Mesendoderm (in vitro differentiated cells): ENCODE measurements at regions not wholly inside any gene's neighbourhood (a gene's known extent, or its start where the extent isn't known, plus 50 kb on each side); places are given as distances from the start of the nearest gene placed in this dataset.
"Not testable (repeated sequence)": the region's sequence is repeated elsewhere in the genome, so short reads cannot be mapped to it uniquely, and the experiment has no call there.

Experiments used
- DNase-seq: peaks from one replicate; pipeline ENCODE4 v3.0.0; 2013
- H2AK5ac ChIP-seq: 2 replicates; pipeline ENCODE4 v1.6.1; 2013; ENCODE audit warnings: low read length, inconsistent platforms
- H2BK120ac ChIP-seq: 2 replicates; pipeline ENCODE4 v1.6.1; 2013; ENCODE audit warnings: low read depth, mild to moderate bottlenecking, low read length, moderate library complexity, mixed read lengths
- H2BK15ac ChIP-seq: replicated peaks from 2 replicates; pipeline ENCODE4 v1.6.1; 2013; ENCODE audit warnings: low read depth, mild to moderate bottlenecking, moderate library complexity
- H2BK5ac ChIP-seq: 2 replicates; pipeline ENCODE4 v1.6.1; 2013; ENCODE audit warnings: low read length, inconsistent platforms
- H3K18ac ChIP-seq: 2 replicates; pipeline ENCODE4 v1.6.1; 2013; ENCODE audit warnings: mild to moderate bottlenecking, low read length, mixed read lengths
- H3K23ac ChIP-seq: one replicate; pipeline ENCODE4 v1.6.1; 2013; ENCODE audit warnings: low read length
- H3K27ac ChIP-seq: 2 replicates; pipeline ENCODE4 v1.5.1; 2013; ENCODE audit warnings: low read depth, mild to moderate bottlenecking, inconsistent platforms, low read length, moderate library complexity
- H3K27me3 ChIP-seq: 2 replicates; pipeline ENCODE4 v1.6.1; 2013; ENCODE audit warnings: low read length, control low read depth, mild to moderate bottlenecking, inconsistent platforms; ENCODE audit not compliant: insufficient read depth, poor library complexity
- H3K36me3 ChIP-seq: 2 replicates; pipeline ENCODE4 v1.6.1; 2013; ENCODE audit warnings: low read length, inconsistent platforms; ENCODE audit not compliant: control insufficient read depth, insufficient read depth
- H3K4ac ChIP-seq: one replicate; pipeline ENCODE4 v1.6.1; 2013; ENCODE audit warnings: low read depth, mild to moderate bottlenecking, low read length, moderate library complexity
- H3K4me1 ChIP-seq: 2 replicates; pipeline ENCODE4 v1.6.1; 2013; ENCODE audit warnings: low read depth, low read length, inconsistent platforms; ENCODE audit not compliant: control insufficient read depth
- H3K4me2 ChIP-seq: 2 replicates; pipeline ENCODE4 v1.6.1; 2013; ENCODE audit warnings: low read length
- H3K4me3 ChIP-seq: 2 replicates; pipeline ENCODE4 v1.5.1; 2013; ENCODE audit warnings: mild to moderate bottlenecking, low read length
- H3K56ac ChIP-seq: one replicate; pipeline ENCODE4 v1.6.1; 2013; ENCODE audit warnings: low read length
- H3K79me1 ChIP-seq: 2 replicates; pipeline ENCODE4 v1.6.1; 2013; ENCODE audit warnings: low read length, inconsistent platforms
- H3K79me2 ChIP-seq: 2 replicates; pipeline ENCODE4 v1.6.1; 2013; ENCODE audit warnings: mild to moderate bottlenecking, low read length; ENCODE audit not compliant: control insufficient read depth, insufficient read depth
- H3K9ac ChIP-seq: 2 replicates; pipeline ENCODE4 v1.6.1; 2013; ENCODE audit warnings: low read length, inconsistent platforms
- H4K5ac ChIP-seq: one replicate; pipeline ENCODE4 v1.6.1; 2013; ENCODE audit warnings: low read length
- H4K8ac ChIP-seq: one replicate; pipeline ENCODE4 v1.6.1; 2013; ENCODE audit warnings: low read depth, mild to moderate bottlenecking, control low read depth, low read length, moderate library complexity
- WGBS: extraction: QIAGEN DNeasy Blood & Tissue Kit; methylation state at CpG from one replicate; pipeline ENCODE4 v1.1.7; 2013; ENCODE audit warnings: low lambda C conversion rate, missing lambda C conversion rate; ENCODE audit not compliant: insufficient coverage; ENCODE audit errors: extremely low coverage; 5-methylcytosine and 5-hydroxymethylcytosine counted together

DNA sequence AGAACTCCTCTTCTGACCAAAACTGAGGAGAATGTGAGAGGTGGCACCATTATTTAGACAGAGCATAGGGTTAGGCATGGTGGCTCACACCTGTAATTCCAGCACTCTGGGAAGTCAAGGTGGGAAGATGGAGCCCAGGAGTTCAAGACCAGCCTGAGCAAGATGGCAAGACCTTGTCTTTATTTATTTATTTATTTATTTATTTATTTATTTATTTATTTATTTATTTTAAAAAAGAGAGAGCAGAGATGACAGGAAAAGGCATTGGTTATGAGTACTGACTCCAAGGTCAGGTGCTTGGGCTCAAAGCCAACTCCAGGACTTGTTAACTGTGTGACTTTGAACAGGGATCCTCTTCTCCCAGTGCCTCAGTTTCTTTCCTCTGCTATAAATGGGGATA is 217.7 kb downstream of the MEX3B start:
- Histone ChIP-seq H3K56ac (no peak overlapping the region), H3K79me1 (no peaks in the 10 kb centered on the region), H3K18ac (no peak overlapping the region), H4K5ac (no peak overlapping the region), H2AK5ac (no peak overlapping the region), H3K36me3 (no peaks in the 10 kb centered on the region), H3K23ac (no peak overlapping the region), H3K4me3 (no peak overlapping the region), H3K4ac (no peak overlapping the region), H3K27me3 (peaks cover 2% of the 10 kb centered on the region), H3K4me2 (no peak overlapping the region), H2BK15ac (no peak overlapping the region), H2BK120ac (no peak overlapping the region), H4K8ac (no peak overlapping the region), H3K9ac (no peak overlapping the region), H3K4me1 (no peaks in the 10 kb centered on the region), H2BK5ac (no peak overlapping the region), H3K27ac (no peak overlapping the region), H3K79me2 (no peaks in the 10 kb centered on the region)
- DNase-seq: no peak

DNA sequence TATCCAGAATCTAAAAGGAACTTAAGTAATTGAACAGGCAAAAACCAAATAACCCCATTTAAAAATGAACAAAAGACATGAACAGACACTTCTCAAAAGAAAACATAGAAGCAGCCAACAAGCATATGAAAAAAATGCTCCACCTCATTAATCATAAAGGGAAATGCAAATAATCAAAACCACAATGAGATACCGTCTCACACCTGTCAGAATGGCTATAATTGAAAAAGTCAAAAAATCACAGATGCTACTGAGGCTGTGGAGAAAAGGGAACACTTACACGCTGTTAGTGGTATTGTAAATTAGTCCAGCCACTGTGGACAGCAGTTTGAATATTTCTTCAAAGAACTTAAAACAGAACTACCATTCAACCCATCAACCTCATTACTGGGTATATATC is 220.7 kb downstream of the MEX3B start:
- no peak overlapping the region for H3K4ac ChIP-seq
- no peak overlapping the region for H3K27ac ChIP-seq
- H3K4me3 ChIP-seq: no peak overlapping the region
- no peak overlapping the region for H4K5ac ChIP-seq
- H3K18ac ChIP-seq: no peak overlapping the region
- no peak overlapping the region for H2BK15ac ChIP-seq
- no peaks in the 10 kb centered on the region for H3K79me2 ChIP-seq
- H3K4me1 ChIP-seq: no peaks in the 10 kb centered on the region
- H2BK5ac ChIP-seq: no peak overlapping the region
- H3K23ac ChIP-seq: no peak overlapping the region
- no peaks in the 10 kb centered on the region for H3K79me1 ChIP-seq
- H4K8ac ChIP-seq: no peak overlapping the region
- H3K27me3 ChIP-seq: peaks cover 2% of the 10 kb centered on the region
- no peak overlapping the region for H2AK5ac ChIP-seq
- H3K56ac ChIP-seq: no peak overlapping the region
- no peak overlapping the region for H3K9ac ChIP-seq
- WGBS: no CpG with 5 or more reads among the region's 2 CpGs
- no peak overlapping the region for H3K4me2 ChIP-seq
- no peak overlapping the region for H2BK120ac ChIP-seq
- DNase-seq: no peak
- H3K36me3 ChIP-seq: no peaks in the 10 kb centered on the region

GRCh38 chr15:81822587-81822986 is 223.2 kb downstream of the MEX3B start:
- H3K4me2 ChIP-seq, H4K8ac ChIP-seq, H2AK5ac ChIP-seq, H3K27ac ChIP-seq, H3K36me3 ChIP-seq, H3K79me2 ChIP-seq, H3K4me1 ChIP-seq, H3K18ac ChIP-seq, H3K9ac ChIP-seq, H2BK120ac ChIP-seq, H3K23ac ChIP-seq, H3K79me1 ChIP-seq, H2BK5ac ChIP-seq, H3K56ac ChIP-seq, DNase-seq, H3K4ac ChIP-seq, H3K4me3 ChIP-seq, H3K27me3 ChIP-seq, H2BK15ac ChIP-seq, H4K5ac ChIP-seq: not testable (repeated sequence)
- no CpG with 5 or more reads among the region's 1 CpG for WGBS

DNA sequence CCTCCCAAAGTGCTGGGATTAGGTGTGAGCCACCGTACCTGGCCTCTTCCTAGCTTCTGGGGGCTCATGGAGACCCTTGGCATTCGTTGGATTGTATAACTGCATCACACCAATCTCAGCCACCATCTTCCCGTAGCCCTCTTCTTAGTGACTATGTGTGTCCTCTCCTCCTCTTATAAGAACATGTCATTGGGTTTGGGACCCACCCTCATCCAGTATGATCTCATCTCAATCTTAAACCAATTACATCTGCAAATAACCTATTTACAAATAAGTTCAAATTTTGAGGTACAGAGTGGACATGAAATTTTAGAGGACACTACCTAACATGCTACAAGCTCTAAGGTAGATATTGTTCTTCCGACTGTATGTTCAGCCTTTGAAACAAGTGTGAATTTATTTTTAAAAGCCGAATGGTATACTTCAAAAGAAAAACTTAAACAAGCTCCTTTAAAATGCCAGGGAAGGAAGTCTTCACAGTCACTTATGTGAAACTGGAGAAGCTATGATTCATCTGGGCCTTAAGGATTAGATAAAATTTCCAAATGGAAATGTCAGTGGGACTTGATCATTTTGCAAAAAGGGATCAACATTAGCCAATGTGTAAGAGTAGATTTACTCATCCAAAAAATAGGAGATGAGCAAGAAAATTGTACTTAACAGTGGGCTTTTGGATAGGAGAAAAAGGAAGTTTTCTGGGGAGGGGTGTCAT is 225.7 kb downstream of the MEX3B start:
- WGBS: no CpG with 5 or more reads among the region's 5 CpGs

GRCh38 chr15:81814882-81815455 is 230.8 kb downstream of the MEX3B start:
- H3K27me3 ChIP-seq: no peaks in the 10 kb centered on the region
- H3K4me1 ChIP-seq: no peaks in the 10 kb centered on the region
- no peaks in the 10 kb centered on the region for H3K79me2 ChIP-seq
- DNase-seq: no peak
- no peak overlapping the region for H3K4ac ChIP-seq
- no peak overlapping the region for H2BK5ac ChIP-seq
- H2BK120ac ChIP-seq: no peak overlapping the region
- no peak overlapping the region for H3K23ac ChIP-seq
- H3K79me1 ChIP-seq: no peaks in the 10 kb centered on the region
- no peak overlapping the region for H2AK5ac ChIP-seq
- no peak overlapping the region for H3K27ac ChIP-seq
- H4K5ac ChIP-seq: no peak overlapping the region
- no peak overlapping the region for H3K4me2 ChIP-seq
- H3K36me3 ChIP-seq: no peaks in the 10 kb centered on the region
- no peak overlapping the region for H3K9ac ChIP-seq
- no CpG with 5 or more reads among the region's 7 CpGs for WGBS
- H3K4me3 ChIP-seq: no peak overlapping the region
- no peak overlapping the region for H4K8ac ChIP-seq
- H3K18ac ChIP-seq: no peak overlapping the region
- no peak overlapping the region for H2BK15ac ChIP-seq
- no peak overlapping the region for H3K56ac ChIP-seq

More for the DNA sequence above, 225.7 kb downstream of the MEX3B start:
- no peak overlapping the region for H4K8ac ChIP-seq
- no peak overlapping the region for H2AK5ac ChIP-seq
- H3K56ac ChIP-seq: no peak overlapping the region
- no peaks in the 10 kb centered on the region for H3K27me3 ChIP-seq
- no peak overlapping the region for H3K23ac ChIP-seq
- H3K4me1 ChIP-seq: no peaks in the 10 kb centered on the region
- no peak overlapping the region for H3K4me3 ChIP-seq
- H2BK120ac ChIP-seq: no peak overlapping the region
- no peak overlapping the region for H3K27ac ChIP-seq
- no peaks in the 10 kb centered on the region for H3K79me2 ChIP-seq
- no peak overlapping the region for H2BK15ac ChIP-seq
- H3K9ac ChIP-seq: no peak overlapping the region
- no peak overlapping the region for H2BK5ac ChIP-seq
- H3K18ac ChIP-seq: no peak overlapping the region
- H3K36me3 ChIP-seq: no peaks in the 10 kb centered on the region
- no peak overlapping the region for H4K5ac ChIP-seq
- H3K4ac ChIP-seq: no peak overlapping the region
- no peaks in the 10 kb centered on the region for H3K79me1 ChIP-seq
- H3K4me2 ChIP-seq: no peak overlapping the region
- DNase-seq: no peak

GRCh38 chr15:81813215-81813614 is 232.6 kb downstream of the MEX3B start:
- H3K27ac ChIP-seq: no peak overlapping the region
- no peak overlapping the region for H2BK5ac ChIP-seq
- peak; percentile 82 for DNase-seq
- no CpG with 5 or more reads among the region's 3 CpGs for WGBS
- no peak overlapping the region for H3K23ac ChIP-seq
- no peaks in the 10 kb centered on the region for H3K79me2 ChIP-seq
- no peak overlapping the region for H2BK15ac ChIP-seq
- H3K36me3 ChIP-seq: no peaks in the 10 kb centered on the region
- no peaks in the 10 kb centered on the region for H3K4me1 ChIP-seq
- H3K4ac ChIP-seq: no peak overlapping the region
- H3K9ac ChIP-seq: no peak overlapping the region
- H3K79me1 ChIP-seq: no peaks in the 10 kb centered on the region
- H3K56ac ChIP-seq: no peak overlapping the region
- no peak overlapping the region for H4K8ac ChIP-seq
- H2BK120ac ChIP-seq: no peak overlapping the region
- no peak overlapping the region for H3K4me3 ChIP-seq
- H3K4me2 ChIP-seq: no peak overlapping the region
- no peaks in the 10 kb centered on the region for H3K27me3 ChIP-seq
- no peak overlapping the region for H4K5ac ChIP-seq
- no peak overlapping the region for H3K18ac ChIP-seq
- H2AK5ac ChIP-seq: no peak overlapping the region
